Progenitor cell of endocrine pancreas (in vitro differentiated cells): ENCODE measurements at regions not wholly inside any gene's neighbourhood (a gene's known extent, or its start where the extent isn't known, plus 50 kb on each side); places are given as distances from the start of the nearest gene placed in this dataset.
A peak's percentile ranks its signal among the peaks of the same experiment; 100 is the strongest.
"Not testable (repeated sequence)": the region's sequence is repeated elsewhere in the genome, so short reads cannot be mapped to it uniquely, and the experiment has no call there.

Source experiments
- DNase-seq: peaks from one replicate; pipeline ENCODE4 v3.0.0; 2021; ENCODE audit warnings: low spot score; ENCODE audit not compliant: unreplicated experiment
- H3K27ac Mint-ChIP-seq: 2 replicates; pipeline ENCODE4 v1.8.0; 2021; ENCODE audit warnings: mild to moderate bottlenecking, moderate library complexity, mixed read lengths
- H3K27me3 Mint-ChIP-seq: 2 replicates; pipeline ENCODE4 v1.8.0; 2021; ENCODE audit warnings: mixed read lengths
- H3K36me3 Mint-ChIP-seq: 2 replicates; pipeline ENCODE4 v1.8.0; 2022; ENCODE audit warnings: mixed read lengths; ENCODE audit not compliant: insufficient read depth
- H3K4me1 Mint-ChIP-seq: 2 replicates; pipeline ENCODE4 v1.8.0; 2021; ENCODE audit warnings: low read depth, mixed read lengths
- H3K4me3 Mint-ChIP-seq: 2 replicates; pipeline ENCODE4 v1.8.0; 2021; ENCODE audit warnings: low read depth, mild to moderate bottlenecking, moderate library complexity, mixed read lengths
- H3K9me3 Mint-ChIP-seq: 2 replicates; pipeline ENCODE4 v1.8.0; 2021; ENCODE audit warnings: low read depth, mixed read lengths
- CTCF ChIP-seq: fragments of 200-600 bp; sonication (generic); IDR thresholded peaks from one replicate; pipeline ENCODE4 v1.5.0; 2021; ENCODE audit warnings: antibody characterized with exemption, mild to moderate bottlenecking; ENCODE audit not compliant: unreplicated experiment

DNA sequence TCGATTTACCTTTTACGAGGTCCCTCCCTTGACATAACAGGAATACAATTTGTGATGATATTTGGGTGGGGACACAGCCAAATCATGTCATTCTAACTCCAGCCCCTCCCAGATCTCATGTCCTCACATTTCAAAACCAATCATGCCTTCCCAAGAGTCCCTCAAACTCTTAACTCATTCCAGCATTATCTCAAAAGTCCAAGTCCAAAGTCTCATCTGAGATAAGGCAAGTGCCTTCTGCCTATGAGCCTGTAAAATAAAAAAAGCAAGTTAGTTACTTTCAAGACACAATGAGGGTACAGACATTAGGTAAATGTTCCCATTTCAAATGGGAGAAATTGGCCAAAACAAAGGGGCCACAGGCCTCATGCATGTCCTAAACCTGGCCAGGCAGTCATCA is 381.1 kb downstream of the PIK3C3 start:
- H3K27ac Mint-ChIP-seq = no peak overlapping the region
- no peak for DNase-seq
- H3K27me3 Mint-ChIP-seq = no peaks in the 10 kb centered on the region
- H3K9me3 Mint-ChIP-seq = peaks cover 25% of the 10 kb centered on the region
- peaks cover 15% of the 10 kb centered on the region for H3K36me3 Mint-ChIP-seq
- no peak overlapping the region for H3K4me3 Mint-ChIP-seq
- TF ChIP-seq CTCF = no peak
- H3K4me1 Mint-ChIP-seq = peaks cover 27% of the 10 kb centered on the region

DNA sequence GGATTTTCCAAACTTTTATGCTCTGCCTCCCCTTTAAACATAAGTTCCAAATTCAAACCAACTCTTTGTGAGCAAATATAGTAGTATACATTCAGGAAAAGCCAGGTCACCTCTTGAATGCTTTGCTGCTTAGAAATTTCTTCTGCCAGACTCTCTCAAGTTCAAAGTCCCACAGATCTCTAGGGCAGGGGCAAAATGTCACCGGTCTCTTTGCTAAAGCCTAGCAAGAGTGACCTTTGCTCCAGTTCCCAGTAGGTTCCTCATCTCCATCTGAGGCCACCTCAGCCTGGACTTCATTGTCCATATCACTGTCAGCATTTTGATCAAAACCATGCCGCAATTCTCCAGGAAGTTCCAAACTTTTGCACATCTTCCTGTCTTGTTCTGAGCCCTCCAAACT is 382.3 kb downstream of the PIK3C3 start:
- not testable (repeated sequence) for H3K27ac Mint-ChIP-seq, H3K27me3 Mint-ChIP-seq, H3K4me3 Mint-ChIP-seq, DNase-seq
- Mint-ChIP-seq H3K36me3 (peaks cover 15% of the 10 kb centered on the region), H3K4me1 (peaks cover 33% of the 10 kb centered on the region), H3K9me3 (peaks cover 25% of the 10 kb centered on the region)

GRCh38 chr18:42338683-42339082 is 383.6 kb downstream of the PIK3C3 start:
- H3K4me1 Mint-ChIP-seq = peaks cover 37% of the 10 kb centered on the region
- peak overlapping the region; percentile 1 for H3K27ac Mint-ChIP-seq
- H3K9me3 Mint-ChIP-seq = peaks cover 25% of the 10 kb centered on the region
- H3K4me3 Mint-ChIP-seq = no peak overlapping the region
- no peak for DNase-seq
- peaks cover 15% of the 10 kb centered on the region for H3K36me3 Mint-ChIP-seq
- H3K27me3 Mint-ChIP-seq = no peaks in the 10 kb centered on the region
- no peak for TF ChIP-seq CTCF

DNA sequence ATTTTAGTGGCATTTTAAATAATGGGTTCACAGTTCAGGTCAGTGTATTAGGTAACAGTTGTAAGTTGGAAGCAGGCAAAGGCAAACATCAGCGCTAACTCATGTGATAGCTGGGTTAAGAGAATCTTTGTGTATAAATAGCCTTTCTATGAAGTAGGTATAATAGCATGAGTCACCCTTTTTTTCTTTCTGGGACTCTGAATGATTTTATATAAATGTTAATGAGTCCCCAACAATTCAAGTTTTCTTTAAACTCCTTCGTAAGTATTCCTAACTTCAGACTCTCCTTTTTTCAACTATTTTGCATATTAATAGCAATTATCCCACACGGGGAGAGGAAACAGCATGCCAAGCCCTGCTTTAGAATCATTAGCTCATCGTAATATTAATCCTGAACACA is 384.3 kb downstream of the PIK3C3 start:
- H3K27ac Mint-ChIP-seq = no peak overlapping the region
- H3K27me3 Mint-ChIP-seq = no peaks in the 10 kb centered on the region
- DNase-seq = no peak
- no peak overlapping the region for H3K4me3 Mint-ChIP-seq
- TF ChIP-seq CTCF = no peak
- H3K4me1 Mint-ChIP-seq = peaks cover 37% of the 10 kb centered on the region
- peaks cover 15% of the 10 kb centered on the region for H3K36me3 Mint-ChIP-seq
- H3K9me3 Mint-ChIP-seq = peaks cover 25% of the 10 kb centered on the region

DNA sequence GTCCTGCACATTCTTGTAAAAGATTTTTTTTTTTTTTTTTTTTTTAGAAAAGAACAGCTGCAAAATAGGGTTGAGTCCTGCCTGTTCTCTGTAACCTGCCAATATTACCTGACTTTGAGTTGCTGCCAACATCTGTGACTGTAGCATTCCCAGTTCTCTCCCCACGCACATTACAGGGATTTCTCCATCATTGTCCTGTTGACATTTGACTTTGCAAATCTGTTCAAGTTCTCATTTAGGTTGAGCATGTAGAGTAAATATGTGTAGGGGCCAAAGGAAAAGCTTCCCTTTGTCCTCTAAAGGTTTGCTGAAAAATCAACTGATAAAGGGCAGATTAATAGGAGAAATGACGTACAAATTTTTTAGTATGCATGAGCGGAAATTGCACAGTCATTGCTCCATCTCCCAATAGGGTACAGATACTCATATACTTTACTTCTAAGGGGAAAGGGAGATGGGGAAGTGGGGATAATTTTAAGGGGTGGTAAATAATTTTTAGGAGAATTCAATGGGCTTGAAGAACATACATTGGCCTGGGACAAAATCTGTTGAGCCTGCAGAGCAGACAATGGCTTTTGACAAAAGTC is 385.5 kb downstream of the PIK3C3 start:
- Mint-ChIP-seq H3K36me3 (peaks cover 8% of the 10 kb centered on the region), H3K4me1 (peaks cover 37% of the 10 kb centered on the region), H3K9me3 (peaks cover 18% of the 10 kb centered on the region), H3K4me3 (no peak overlapping the region), H3K27me3 (no peaks in the 10 kb centered on the region), H3K27ac (peak overlapping the region; percentile 82)
- TF ChIP-seq CTCF = no peak
- no peak for DNase-seq

DNA sequence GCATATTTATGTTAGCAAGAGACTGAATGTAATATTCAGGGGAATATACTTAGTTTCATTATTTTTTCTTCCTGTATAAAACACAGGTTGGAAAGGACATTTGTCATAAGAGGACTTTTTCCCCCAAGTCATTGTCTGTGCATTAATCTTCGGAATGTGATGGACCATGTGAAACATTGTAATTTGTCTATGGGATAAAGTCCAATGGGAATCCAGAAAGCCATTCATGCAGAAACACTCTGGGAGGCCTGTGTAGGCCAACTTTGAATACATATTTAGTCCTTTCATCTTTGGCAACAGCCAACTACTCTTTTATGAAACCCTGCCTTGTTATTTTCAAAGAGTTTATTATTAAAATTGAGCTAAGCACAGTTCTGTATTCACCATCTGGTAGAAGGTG is 386.4 kb downstream of the PIK3C3 start:
- Mint-ChIP-seq H3K9me3 (peaks cover 11% of the 10 kb centered on the region), H3K4me1 (peaks cover 37% of the 10 kb centered on the region), H3K36me3 (peaks cover 4% of the 10 kb centered on the region), H3K27ac (no peak overlapping the region), H3K4me3 (no peak overlapping the region), H3K27me3 (no peaks in the 10 kb centered on the region)
- TF ChIP-seq CTCF = no peak
- no peak for DNase-seq
